ENCODE measurements at regions not wholly inside any gene's neighbourhood (a gene's known extent, or its start where the extent isn't known, plus 50 kb on each side); places are given as distances from the start of the nearest gene placed in this dataset.

DNA sequence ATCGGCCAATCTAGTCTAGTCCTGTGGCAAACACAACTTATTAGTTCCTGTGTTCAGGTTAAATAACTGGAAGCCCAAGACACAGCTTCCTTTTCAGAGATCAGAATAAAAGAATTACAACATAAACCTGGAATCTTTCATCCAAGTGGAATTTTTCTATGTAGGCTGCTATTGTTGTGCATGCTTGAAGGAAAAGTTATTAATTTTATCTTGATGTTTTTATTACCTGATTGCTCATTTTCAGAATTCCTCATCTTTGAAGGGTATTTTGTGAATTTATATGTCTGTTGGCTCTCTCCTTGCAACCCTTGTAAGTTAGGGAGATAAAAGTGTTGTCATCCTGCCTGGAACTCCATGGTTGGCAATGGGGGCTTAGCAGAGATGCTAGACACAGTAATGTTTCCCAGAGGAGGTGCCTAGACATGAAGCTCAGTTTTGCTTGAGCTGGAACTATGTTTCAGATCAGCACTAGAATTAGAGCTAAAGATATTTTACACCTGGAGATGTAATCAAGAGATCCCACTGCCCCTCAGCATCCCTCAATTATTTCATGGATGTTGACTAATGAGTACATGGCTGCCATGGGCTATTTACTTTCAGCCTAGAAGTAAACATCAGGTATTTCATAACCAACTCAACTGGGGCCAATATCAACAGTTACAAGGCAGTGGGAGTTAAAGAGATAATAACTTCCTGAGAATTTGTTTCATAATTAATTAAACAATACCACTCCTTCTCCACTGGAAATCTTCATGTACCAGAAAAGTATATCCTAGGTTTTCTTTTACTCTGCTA, 367.0 kb upstream of the MARCKS start:
- DNase-seq: no peak

GRCh38 chr6:113491376-113491775, 365.8 kb upstream of the MARCKS start:
- DNase-seq: no peak

- DNase-seq: no peak
Observed at GRCh38 chr6:113493991-113494390, 363.2 kb upstream of the MARCKS start.

DNA sequence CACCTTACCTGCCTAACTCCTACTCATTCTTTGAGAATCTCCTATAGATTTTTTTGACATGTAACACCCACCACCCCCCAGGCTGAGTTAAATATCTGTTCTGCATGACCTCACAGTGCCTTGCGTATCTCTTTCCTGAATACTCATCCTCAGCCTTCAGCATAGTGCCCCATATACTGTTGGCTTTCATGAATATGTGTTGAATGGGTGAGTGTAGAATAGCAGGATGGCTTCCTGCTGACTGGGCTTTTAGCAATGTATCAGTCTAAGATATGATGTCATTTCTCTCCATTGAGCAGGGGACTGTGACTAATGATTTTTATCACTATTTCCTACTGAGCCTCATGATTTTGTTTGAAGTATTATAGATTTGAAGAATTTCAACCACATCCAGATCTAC, 361.6 kb upstream of the MARCKS start:
- DNase-seq: no peak

GRCh38 chr6:113496166-113496565, 361.0 kb upstream of the MARCKS start:
- no peak for DNase-seq

- peak; percentile 39 to 47 for DNase-seq
Observed at GRCh38 chr6:113500221-113500620, 356.9 kb upstream of the MARCKS start.

DNA sequence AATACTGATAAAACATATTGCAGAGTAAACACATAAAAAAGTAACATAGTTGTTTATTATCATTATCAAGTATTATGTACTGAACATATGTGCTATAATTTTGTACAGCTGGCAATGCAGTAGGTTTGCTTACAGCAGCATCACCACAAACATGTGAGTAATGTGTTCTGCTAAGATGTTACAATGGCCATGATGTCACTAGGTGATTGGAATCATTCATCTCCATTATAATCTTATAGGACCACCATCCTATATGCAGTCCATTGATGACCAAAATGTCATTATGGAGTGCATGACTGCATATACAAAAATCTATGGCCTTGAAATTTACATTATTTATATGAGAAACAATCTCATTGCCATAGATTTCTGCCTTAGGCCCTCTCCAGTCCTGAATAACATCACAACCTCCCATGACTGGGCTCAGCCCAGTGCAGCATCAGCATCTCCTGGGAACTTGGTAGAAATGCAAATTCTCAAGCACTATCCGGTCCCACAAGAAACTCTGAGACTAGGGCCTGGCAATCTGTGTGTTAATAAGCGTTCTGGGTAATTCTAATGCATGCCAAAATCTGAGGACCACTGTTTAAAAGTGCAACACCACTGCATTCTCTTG, 352.0 kb upstream of the MARCKS start:
- DNase-seq: no peak

DNA sequence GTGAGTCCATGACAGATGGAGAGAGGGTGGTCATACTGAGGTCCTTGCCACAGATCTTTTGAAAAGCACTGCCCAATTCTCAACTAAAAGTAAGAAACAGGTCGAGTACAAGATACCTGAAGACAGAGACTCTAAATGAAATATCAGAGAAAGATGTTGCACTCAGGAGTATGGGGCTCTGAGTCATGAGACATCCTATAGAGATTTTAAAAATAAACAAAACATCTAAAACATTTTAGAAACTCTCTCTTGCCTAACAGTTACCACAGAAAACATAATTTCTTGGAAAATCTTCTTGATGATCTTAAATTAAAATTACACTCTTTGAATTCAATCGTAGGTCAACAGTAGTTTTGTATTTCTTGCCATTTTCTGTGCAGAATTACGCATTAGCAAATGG, 348.9 kb upstream of the MARCKS start:
- no peak for DNase-seq

- no peak for DNase-seq
Observed at GRCh38 chr6:113511100-113511499, 346.0 kb upstream of the MARCKS start.

GRCh38 chr6:113512576-113512975, 344.6 kb upstream of the MARCKS start:
- no peak for DNase-seq

DNA sequence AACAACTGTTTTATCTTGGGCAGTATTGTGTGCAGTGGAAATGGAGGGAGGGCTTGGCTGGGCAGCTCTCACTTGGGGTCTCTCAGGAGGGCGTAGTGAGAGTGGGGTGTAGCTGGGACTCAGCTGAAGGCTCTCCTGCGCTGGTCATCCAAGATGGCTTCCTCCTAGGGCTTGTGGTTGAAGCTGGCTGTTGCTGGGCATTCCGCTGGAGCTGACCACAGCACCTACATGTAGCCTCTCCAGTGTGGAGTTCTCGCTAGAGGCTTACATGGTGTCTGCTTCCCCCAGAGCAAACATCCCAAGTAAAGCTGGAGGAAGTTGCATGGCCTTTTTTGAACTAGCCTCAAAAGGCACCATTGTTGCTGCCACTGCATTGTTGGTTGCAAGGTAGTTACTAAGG, 344.1 kb upstream of the MARCKS start:
- DNase-seq: no peak

- DNase-seq: no peak
Observed at GRCh38 chr6:113522376-113522775, 334.8 kb upstream of the MARCKS start.

DNA sequence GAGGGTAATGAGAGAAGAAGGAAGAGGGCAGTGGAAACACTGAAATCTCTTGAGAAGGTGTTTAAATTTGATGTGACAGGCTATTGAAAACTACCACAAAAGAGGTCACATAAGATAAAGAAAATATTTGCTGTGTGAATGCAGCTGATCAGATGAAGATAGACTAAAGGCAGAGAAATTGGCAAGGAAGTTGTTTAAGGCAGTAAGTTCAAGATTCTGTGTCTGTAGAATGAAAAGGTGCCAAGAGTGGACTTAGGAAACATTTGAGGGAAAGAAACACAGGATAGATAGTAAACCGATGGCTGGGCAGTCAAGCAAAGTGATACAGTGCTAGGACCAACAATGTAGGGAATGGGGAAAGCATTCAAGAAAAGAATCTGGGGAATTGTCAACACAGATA, 332.3 kb upstream of the MARCKS start:
- no peak for DNase-seq

DNA sequence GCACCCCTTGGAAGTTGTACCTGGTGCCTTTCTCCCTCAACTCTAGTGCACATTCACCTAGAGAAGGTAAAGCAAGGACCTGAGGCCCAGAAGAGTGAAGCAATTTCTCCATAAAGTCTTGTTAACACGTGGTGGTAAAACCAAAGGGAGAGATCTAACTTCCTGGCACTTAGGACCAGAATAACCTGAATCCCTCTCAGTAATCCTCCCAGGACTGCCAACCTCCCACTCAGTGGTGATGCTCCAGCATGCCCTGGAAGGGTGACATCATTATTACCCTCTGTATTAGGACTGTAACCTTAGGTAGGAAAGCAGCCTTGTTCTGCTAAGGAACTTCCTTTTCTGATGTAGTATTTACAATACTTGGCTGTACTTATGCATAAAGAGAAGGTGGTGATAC, 330.6 kb upstream of the MARCKS start:
- peak in 1 of 2 donors; percentile 6 for DNase-seq

GRCh38 chr6:113526995-113527394, 330.1 kb upstream of the MARCKS start:
- no peak for DNase-seq

GRCh38 chr6:113528111-113528510, 329.0 kb upstream of the MARCKS start:
- no peak for DNase-seq

GRCh38 chr6:113529196-113529595, 327.9 kb upstream of the MARCKS start:
- DNase-seq: no peak

DNA sequence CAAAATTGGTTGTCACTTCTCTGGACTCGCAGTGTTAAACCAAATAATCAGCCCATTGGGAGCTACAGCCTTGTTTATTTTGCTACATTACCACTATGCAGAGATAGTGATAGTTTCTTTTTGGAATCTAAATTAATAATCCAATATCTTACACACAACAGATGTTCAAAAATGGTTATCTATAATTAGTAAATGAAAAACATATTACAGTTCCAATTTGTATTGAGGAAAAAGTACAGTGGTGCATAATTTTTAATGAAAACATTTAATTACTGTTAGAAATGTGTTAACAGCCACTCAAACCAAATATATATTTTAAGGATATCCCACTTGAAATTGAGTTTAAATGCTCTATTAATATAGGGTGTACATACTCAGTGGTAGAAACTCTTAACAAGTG, 327.3 kb upstream of the MARCKS start:
- no peak for DNase-seq

DNA sequence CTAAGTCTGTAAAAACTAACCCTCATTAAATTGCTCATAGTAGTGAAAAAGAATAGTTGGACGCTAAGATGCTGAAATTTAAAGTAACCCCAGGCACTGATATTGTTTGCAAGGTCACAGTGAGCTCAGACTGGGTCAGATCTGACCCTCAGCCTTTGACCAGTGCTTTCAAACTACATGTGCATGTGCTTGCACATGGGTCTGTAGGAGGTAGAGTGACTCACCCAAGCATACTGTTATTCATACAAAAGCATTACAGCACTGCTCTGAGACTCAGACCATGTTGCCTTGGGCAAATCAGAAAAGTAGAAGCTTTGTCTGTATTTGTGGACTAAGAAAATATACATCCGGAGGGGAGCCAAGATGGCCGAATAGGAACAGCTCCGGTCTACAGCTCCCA, 326.4 kb upstream of the MARCKS start:
- peak; percentile 1 to 46 for DNase-seq

- no peak for DNase-seq
Observed at GRCh38 chr6:113539202-113539601, 317.9 kb upstream of the MARCKS start.

GRCh38 chr6:113539623-113540022, 317.5 kb upstream of the MARCKS start:
- DNase-seq: no peak

DNA sequence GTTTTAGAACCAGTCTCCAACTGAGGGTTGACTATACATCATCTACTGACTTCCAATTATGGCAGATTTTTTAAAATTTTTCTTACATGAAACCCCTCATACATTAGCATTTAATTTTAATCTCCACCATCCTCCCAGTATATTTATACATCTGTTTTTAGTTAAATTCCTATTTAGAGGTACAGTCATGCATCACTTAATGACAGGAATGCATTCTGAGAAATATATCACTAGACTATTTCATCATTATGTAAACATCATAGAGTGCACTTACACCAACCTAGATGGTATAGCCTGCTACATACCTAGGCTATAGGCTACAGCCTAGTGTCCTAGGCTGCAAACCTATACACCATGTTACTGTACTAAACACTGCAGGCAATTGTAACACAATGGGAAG, 316.7 kb upstream of the MARCKS start:
- DNase-seq: no peak

DNA sequence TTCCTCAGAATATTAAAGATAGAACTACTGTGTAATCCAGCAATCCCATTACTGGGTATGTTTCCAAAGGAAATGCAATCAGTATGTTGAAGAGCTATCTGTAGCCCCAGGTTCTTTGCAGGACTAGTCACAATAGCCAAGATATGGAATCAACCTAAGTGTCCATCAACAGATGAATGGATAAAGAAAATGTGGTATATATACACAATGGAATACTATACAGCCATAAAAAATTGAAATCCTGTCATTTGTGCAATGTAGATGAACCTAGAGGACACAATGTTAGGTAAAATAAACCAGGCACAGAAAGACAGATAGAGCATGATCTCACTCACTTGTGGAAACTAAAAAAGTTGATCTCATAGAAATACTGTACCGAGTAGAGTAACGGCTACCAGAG, 306.0 kb upstream of the MARCKS start:
- DNase-seq: no peak

- no peak for DNase-seq
Observed at GRCh38 chr6:113556775-113557174, 300.4 kb upstream of the MARCKS start.

DNA sequence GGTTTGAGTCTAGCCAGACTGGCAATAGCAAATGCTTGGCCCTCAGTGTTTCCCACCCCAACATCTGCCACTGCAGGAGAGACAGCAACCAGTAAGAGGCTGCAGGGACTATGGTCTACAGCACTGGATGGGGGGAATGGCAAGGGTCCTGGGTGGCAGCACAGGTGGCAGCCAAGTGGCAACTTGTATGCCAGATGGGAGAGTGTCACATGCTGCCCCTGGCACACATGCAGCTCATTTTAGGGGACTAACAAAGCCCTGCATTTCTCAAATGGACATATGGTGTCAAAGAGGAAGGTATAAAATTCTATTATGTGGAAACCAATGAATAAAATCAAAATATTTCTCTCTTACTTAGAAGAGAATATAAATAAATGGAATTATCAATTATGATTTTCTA, 298.7 kb upstream of the MARCKS start:
- no peak for DNase-seq

Measured in inflammatory macrophage treated with lipopolysaccharide for 1 hour (primary cell).